GM18499 (cell line): ENCODE measurements at regions not wholly inside any gene's neighbourhood (a gene's known extent, or its start where the extent isn't known, plus 50 kb on each side); places are given as distances from the start of the nearest gene placed in this dataset.

Experiments used
- ATAC-seq: cut with Tn5 transposase; IDR thresholded peaks from one replicate; pipeline ENCODE4 v1.9.1; 2021; ENCODE audit warnings: moderate number of reproducible peaks; ENCODE audit not compliant: insufficient read depth, unreplicated experiment

- ATAC-seq: no peak
Measured at GRCh38 chr1:99152132-99152531, 112.2 kb upstream of the PLPPR4 start.

- no peak for ATAC-seq
Measured at GRCh38 chr1:99163671-99164070, 100.6 kb upstream of the PLPPR4 start.

GRCh38 chr1:99170516-99170915 is 93.8 kb upstream of the PLPPR4 start:
- no peak for ATAC-seq

- ATAC-seq: no peak
Measured at GRCh38 chr1:99171184-99171813, 93.0 kb upstream of the PLPPR4 start.

- no peak for ATAC-seq
Measured at GRCh38 chr1:99173282-99173681, 91.0 kb upstream of the PLPPR4 start.

- ATAC-seq: no peak
Measured at GRCh38 chr1:99173900-99174299, 90.4 kb upstream of the PLPPR4 start.

- no peak for ATAC-seq
Measured at GRCh38 chr1:99176753-99177152, 87.5 kb upstream of the PLPPR4 start.

- ATAC-seq: no peak
Measured at GRCh38 chr1:99177465-99177864, 86.8 kb upstream of the PLPPR4 start.

GRCh38 chr1:99180343-99180808 is 83.9 kb upstream of the PLPPR4 start:
- peak; percentile 99 for ATAC-seq

- ATAC-seq: no peak
Measured at GRCh38 chr1:99180915-99181314, 83.4 kb upstream of the PLPPR4 start.

GRCh38 chr1:99181892-99182291 is 82.4 kb upstream of the PLPPR4 start:
- no peak for ATAC-seq

- ATAC-seq: no peak
Measured at GRCh38 chr1:99185196-99185595, 79.1 kb upstream of the PLPPR4 start.

- ATAC-seq: no peak
Measured at GRCh38 chr1:99193431-99193830, 70.9 kb upstream of the PLPPR4 start.

- no peak for ATAC-seq
Measured at GRCh38 chr1:99198393-99198792, 65.9 kb upstream of the PLPPR4 start.

GRCh38 chr1:99207216-99207615 is 57.1 kb upstream of the PLPPR4 start:
- no peak for ATAC-seq
